NCI-H1417 (cell line): ENCODE measurements at regions not wholly inside any gene's neighbourhood (a gene's known extent, or its start where the extent isn't known, plus 50 kb on each side); places are given as distances from the start of the nearest gene placed in this dataset.

Experiments used
- DNase-seq, 3 experiments: peaks; one replicate each; lab custom pipeline; 2025; lab: John Stamatoyannopoulos, UW

DNA sequence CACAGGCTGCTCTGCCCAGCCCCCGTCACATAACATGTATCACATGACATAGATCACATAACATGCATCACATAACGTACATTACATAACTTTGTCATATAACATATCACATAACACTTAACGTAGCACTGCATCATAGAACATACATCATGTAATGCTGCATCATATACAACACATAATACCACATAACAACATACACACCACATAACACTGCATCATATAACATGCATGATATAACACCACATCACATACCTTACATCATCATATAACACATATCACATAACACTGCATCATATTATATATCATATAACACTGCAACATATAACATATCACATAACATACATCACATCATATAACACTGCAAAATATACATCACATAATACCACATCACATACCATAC is 83.8 kb downstream of the AXIN2 start:
- no peak for DNase-seq

DNA sequence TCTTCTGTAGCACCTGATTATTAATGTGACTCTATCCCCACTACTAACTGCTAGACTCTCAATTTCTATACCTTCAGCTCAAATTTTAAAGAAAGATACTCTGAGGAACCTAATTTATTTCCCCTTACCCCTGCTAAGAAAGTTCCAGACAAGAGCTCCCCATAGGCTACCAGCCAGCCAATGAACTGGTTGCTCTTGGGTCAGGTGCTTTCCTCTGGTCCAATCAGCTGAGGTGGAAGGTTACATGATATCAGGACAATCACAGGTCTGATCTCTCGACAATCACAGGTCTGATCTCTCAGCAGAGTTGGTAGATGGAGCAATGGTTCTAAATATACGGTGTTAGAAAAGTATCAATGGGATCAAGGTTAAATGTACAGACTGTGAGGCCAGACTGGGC is 86.8 kb downstream of the AXIN2 start:
- no peak for DNase-seq

DNA sequence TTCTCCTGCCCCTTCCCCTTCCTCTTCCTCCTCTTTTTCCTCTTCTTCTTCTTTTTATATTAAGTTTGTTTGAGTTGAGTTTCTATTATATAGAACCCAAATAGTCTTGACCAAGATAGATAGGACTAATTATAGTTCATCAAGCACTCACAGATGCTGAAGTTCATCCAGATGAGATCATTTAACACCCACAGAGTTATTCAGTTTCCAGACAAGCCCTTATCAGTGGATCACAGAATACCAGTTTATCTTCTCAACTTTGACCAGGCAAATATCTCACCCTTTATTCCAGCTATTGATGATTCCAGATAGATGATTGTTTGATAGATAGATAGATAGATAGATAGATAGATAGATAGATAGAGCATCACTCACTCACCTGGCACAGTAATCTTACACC is 87.5 kb downstream of the AXIN2 start:
- no peak for DNase-seq

DNA sequence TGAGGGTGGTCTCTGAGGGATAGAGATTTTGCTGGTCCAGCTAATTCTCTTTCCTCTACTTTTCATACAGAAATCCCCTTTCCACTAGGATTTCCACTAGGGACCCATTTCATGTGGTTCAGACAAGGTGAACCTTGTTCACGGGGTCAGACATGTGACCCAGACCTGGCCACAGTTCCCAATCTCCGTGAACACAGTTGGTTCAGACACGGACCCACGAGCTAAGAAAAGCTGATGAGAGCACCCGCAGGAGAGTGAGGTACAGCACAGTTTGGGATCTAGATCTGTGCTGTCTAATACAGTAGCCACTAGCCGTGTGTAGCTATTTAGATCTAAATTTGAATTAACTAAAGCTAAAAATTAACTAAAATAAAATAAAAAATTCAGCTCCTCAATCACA is 88.1 kb downstream of the AXIN2 start:
- DNase-seq = no peak

DNA sequence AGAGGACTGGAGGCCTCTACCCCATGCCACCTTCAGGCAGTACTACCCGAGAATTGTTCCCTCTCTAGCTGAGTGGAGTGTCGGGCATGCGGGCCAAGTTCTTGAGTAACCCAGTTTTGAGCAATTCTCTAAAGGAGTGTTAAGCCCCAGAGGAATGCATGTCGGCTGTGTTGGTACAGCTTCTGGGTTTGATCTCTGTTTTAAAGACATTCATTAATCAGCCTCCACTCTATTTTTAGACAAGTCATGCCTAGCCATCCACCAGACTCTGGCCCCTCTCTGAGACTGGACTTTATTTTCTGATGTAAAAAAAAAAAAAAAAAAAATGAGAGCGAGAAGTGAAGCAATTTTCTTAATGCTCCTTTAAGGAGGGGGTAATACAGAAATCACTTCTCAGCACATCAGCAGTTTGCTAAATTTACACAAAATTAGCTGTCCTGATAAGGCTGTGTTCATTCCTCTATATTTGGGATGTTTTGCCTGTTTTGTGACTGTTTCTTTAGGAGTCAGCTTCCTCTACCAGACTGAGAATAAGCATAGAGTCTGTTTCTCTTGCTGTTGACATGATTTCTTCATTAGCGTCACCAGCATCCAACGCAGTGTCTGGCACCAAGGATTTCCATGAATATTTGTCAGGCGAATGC is 88.7 kb downstream of the AXIN2 start:
- no peak for DNase-seq

DNA sequence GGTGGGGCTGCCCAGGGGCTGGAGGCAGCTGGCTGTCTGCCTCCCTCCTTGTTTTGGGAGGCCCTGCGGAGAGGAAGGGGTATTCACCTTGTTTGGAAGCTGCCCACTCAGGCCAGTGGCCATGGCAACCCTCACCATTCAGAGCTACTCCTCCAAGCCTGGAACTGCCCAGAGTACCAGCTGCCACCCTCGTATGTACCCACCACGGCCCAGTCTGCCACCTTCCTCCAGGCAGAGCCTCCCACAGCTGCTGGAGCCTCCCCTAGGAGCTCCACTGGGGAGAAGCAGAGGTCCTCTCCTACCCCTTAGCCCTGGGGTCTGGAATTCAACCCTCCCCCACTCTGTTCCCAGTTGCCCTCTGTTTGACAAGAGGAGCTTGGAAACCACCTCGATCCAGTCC is 90.7 kb downstream of the AXIN2 start:
- DNase-seq = peak in 1 of 3 experiments; percentile 14

DNA sequence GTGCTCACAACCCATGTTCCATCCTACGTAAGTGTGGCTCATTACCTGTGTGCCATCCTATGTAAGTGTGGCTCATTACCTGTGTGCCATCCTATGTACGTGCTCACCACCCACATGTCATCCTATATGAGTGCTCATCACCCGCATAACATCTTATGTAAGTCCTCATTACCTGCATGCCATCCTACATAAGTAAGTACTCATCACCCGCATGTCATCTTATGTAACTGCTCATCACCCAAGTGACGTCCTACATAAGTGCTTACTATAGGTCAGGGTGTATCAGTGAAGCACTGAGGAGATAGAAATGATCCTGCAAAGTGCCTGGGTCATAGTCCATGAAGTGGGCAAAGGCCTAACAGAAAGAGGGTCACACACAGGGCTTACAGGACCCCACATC is 93.1 kb downstream of the AXIN2 start:
- no peak for DNase-seq

DNA sequence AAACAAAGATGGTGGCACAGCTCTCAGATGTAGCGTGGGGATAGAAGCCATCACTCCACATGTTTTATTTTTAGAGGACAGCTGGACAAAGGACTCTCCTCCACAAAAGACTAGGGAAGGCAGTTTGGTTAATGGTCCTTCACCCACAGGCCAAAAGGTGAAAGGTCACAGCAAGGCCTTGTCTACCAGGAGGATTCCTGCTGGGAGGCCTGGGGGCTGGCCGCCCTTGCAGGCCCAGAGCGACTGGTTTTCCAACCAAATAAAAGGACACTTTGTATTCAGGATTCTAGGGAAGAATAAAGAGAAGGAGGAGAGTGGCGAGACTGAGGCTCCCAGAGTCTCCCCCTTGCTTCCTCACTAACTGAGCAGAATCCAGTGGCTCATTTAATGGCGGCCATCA is 94.3 kb downstream of the AXIN2 start:
- DNase-seq = no peak

DNA sequence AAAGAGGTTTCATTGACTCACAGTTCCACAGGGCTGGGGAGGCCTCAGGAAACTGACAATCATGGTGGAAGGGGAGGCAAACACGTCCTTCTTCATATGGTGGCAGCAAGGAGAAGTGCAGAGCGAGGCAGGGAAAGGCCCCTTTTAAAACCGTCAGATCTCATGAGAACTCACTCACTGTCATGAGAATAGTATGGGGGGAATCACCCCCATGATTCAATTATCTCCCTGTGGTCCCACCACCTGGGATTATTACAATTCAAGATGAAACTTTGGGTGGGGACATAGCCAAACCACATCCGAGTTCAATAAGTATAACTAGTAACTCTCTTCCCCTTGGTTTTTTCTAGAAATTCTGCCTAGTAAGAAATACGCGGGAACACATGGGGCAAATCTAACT is 94.9 kb downstream of the AXIN2 start:
- no peak for DNase-seq

DNA sequence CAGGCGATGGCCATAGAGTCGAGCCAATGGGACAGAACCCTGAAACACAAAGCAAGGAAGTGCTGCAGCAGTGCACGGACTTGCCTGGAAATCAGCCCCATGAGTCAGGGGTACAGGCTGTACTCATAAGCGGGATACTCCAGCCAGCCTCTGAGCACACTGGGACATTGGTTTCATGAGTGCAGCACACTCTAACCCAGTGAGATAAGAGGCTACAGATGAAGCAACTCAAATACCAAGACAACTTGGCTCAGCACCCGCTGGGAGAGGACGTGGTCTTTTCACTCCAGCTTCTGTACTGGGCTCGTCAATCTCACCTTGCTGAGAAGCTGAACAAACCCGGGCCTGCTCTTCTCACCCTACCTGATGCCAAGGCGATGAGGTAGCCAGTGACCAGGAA is 98.2 kb downstream of the AXIN2 start:
- DNase-seq = no peak

DNA sequence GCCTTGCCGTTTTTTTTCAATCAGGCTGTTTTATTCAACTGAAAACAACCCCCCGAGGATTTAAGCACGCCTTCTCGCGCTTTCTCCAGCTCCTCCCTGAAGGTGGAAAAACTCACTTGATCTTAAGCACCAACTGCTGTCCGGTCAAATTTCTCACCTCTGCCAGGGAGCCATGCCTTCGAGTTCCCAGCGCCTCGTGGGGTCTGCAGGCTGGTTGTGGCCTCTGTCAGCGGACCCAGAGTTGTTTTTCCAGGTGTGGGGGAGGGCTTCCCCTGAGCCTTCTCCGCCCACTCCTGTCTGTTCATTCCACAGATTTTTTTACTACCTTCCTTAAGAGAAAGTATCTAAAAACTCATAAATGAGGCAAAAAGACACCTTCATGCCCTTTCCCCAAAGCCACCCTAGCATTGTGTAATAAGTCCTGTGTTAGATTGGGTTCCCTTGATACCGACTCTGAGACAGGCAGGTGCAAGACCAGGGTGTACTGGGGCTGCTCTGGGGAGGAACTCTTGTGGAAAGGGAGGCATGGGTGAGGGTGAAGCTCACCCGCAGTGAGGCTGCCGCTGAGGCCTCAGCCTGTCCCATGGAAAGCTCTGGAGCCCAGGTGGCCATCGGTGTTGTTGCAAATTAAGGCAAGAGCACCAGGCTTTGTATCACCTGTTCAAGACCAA is 101.6 kb downstream of the AXIN2 start:
- DNase-seq = no peak

DNA sequence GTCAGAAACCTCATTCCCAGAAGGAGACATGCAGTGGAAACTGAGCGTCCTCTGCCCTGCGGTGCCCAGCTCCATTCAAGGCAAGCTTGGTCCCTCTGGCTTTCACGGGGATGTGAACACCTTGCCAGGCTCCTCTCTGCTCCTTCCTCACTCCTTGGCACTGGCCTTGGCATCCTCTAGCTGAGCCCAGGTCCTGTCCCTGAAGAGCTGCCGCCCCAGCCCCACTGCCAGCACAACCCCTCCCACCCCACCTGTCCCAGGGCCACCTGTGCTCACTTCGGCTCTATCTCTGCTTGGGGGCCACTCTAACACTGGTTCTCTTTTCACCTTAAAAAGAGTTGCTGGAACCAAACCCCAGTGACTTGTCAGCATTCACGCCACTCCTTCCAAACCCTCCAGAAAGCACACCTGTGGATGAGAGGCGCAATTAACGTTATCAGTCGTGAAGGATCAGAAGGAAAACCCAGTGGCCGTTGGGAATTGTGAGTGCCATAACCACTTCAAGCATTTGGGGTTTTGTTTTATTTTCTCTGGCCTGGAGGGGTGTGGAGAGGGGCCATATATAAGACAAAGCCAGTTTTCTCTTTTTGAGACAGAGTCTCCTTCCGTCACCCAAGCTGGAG is 103.7 kb downstream of the AXIN2 start:
- peak in 1 of 3 experiments; percentile 37 for DNase-seq

DNA sequence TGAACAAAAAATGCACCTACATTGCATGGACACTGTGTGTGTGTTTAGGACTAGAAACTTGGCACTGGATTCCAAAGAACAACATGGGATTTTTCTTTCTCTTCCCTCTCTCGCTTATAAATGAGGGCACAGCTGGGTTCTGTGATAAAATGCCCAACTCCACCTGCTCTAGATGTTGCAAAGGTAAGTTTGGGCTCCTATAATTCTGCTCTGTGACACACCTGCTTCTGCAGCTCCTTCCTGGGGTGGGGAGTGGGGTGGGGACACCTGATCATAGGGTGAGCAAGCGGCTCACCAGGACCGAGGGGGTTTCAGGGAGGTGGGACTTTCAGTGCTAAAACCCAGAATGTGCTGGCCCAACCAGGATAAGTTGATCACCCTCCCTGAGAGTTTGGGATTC is 104.3 kb downstream of the AXIN2 start:
- DNase-seq = peak in 1 of 3 experiments; percentile 20

DNA sequence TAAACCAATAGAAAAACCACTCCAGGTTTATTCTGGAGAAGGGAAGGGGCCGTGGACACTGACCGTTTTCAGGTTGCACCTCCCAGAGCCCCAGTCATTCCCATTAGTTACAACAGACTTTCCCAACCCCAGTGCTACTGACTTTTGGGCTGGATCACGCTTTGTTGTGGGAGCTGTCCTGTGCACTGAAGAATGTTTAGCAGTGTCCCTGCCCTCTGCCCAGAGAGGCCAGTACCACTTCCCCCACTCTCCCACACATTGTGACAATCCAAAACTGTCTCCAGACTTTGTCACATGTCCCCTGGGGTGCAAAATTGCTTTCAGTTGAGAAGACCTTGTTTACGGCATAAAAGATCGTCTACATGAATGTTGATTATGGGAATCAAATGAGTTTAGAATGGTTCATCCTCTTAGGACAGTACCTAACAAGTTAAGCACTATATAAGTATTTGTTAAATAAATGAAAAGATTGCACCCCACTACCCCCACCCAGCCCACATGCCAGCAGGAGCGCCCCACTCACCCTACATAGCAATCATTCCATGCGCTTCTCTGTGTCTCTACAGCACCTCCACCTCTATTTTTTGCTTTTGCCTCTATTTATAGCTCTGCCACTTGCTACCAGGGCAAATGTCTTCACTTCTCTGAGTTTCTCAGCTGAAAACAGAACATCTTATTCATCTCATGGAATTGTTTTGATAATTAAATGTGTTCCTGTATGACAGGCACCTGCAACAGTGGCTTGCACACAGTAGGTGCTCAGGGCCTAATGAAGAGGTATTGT is 104.9 kb downstream of the AXIN2 start:
- DNase-seq = no peak

DNA sequence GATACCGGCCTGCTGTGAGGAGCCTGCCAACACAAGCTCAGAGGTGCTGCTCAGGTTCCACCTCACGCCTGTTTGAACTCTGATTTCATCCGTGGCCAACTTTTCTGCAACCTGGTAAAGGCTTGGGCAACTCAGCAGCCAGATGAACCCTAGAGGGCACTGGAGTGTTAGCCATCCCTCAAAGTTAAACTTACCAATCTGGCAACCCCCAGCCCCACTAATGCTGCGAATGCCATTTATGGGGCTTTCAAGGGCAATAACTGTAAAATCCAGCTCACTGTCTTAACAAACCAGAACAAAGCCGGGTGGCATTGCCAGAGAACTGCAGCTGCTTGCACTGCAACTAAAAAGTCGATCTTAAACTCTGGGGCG is 105.5 kb downstream of the AXIN2 start:
- peak in 1 of 3 experiments; percentile 22 for DNase-seq

DNA sequence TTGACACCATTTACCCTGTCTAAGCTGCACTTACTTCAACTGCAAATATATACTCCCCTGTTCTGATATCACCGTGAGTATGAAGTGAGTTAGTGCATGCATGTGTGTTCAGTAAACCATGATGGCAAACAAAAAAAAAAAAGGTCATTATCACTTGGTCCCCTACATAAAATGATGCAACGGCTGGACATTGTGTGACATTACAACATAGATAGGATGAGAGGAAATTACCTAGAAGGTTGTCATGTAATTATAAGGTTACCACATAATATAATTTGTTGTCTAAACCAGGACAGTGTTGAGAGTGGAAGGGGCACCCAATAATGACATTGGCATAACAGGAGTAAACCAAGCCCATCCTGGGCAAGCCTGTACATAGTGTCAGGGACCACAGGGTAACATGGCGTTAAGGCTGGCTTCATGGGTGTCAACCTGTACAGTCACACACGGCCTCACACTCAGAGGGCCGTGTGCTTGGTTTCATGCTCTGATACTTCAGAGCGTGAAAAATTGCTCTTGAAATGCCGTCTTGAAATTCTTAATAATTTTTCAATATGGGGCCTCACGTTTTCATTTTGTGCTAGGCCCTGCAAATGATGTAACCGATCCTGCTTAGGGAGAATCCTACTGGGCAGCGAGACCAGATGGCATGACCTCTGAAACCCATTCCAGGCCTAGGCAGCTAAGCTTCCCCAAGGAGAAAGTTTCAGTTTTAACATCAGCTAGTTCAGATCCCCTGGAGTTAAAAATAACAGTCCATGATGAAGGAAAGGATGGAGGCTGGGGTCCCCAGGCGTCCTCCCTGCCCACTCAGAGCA is 106.1 kb downstream of the AXIN2 start:
- no peak for DNase-seq

DNA sequence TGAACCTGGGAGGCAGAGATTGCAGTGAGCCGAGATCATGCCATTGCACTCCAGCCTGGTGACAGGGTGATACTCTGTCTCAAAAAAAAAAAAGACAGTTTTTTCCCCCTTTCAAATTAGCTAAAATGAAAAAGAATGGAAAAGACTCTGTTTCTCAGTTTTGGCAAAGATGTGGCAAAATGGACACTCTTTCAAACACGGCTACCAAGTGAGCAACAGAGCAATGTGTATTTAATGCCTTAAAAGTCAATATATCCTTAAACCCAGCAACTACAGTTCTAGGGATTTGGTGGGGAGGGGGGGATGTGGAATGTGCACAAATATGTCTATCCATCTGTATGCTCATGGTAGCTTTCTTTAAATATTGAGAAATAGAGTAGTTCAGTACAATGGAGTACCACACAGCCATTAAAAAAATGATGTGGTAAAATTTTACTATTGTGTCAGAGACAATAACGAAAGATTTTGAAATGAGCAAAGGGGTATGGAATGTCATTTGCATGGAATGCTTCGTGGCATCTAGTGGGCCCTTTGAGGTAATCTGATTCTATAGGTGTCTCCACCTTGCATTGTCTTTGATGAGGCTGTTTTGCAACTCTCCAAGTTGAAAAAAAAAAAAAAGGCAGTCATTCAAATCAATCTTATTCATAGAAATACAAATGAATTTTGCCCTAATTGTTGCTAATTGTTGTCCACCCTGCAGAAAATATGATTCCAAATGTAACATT is 108.1 kb downstream of the AXIN2 start:
- no peak for DNase-seq

DNA sequence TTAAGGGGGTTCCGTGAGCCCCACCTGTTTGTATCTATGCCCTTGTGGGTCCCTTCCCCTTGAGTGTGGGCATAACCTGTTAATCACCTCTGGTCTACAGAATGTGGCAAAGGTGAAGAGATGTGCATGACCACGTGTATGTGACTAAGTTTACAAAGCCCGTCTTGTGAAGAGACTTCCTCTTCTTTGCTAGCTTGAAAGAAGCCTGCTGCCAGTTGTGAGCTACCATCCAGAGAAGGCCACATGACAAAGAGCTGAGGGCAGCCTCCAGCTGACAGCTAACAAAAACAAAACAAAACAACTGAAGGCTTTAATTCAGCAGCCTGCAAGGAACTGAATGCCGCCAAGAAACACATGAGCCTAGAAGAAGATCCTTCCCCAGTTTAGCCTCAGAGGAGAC is 112.0 kb downstream of the AXIN2 start:
- no peak for DNase-seq

DNA sequence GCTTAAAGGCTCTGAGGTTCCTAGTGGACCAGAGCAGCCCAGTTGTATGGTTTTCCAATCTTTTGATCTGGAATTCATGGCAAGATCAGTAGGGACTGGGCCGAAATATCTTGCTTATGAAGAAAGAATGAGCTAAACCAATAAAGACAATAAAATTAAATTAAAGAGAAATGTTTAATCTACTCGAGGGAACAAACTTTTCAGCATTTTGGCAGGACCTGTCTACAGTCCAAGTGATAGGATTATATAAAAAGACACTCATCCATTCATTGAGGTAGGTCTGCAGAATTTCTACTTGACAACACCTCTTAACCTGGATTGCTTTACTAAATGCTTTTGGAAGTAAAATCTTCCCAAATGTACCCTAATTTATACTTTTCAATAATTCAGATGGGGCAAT is 113.6 kb downstream of the AXIN2 start:
- DNase-seq = no peak

DNA sequence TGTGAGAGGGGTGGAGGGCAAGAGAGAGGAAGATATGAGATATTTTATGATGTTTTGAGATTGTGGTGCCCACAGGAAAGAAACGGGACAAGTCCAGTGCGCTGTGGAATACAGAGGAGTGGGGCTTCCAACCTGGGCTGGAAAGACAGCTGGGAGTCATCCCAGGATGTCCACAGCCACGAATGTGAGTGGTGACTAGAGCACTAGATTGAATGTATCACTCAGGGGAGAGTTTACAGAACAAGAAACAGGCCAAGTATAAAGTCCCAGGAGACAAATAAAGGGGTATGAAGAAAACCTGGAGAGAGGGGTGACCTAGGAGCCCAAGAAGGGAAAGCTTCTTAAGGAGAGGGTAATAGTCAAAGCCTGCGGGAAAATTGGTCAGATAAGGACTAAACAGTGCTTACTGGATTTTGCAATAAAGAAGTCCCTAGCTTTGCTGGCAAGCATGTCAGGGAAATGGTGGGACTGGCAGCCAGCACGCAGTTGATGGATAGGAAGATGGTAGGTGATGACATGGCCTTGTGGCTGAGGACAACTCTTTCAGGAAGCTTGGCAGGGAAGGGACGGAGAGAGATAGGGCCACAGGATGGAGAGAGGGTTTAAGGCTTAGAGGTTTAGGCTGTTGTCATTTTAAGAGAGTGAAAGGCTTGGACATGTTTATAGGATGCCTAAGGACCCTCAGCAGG is 114.5 kb downstream of the AXIN2 start:
- DNase-seq = no peak

DNA sequence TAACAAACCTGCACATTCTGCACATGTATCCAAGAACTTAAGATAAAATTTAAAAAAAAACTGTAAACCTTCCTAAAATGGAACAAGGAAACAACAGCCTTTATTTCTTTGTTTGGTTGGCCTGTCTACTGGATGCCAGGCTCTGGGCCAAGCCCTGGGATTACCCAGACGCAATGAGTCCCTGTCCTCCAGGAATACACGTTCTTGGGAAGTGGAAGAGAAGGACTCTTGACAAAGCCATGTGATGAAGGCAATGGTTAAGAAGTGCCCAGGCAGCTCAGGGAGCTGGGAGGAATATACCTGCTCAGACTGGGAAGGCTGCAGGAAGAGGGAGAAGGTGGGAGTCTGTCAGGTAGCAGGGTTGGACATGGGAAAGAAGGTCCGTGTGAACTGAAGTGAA is 115.4 kb downstream of the AXIN2 start:
- no peak for DNase-seq
